ENCODE measurements at regions not wholly inside any gene's neighbourhood (a gene's known extent, or its start where the extent isn't known, plus 50 kb on each side); places are given as distances from the start of the nearest gene placed in this dataset.

DNA sequence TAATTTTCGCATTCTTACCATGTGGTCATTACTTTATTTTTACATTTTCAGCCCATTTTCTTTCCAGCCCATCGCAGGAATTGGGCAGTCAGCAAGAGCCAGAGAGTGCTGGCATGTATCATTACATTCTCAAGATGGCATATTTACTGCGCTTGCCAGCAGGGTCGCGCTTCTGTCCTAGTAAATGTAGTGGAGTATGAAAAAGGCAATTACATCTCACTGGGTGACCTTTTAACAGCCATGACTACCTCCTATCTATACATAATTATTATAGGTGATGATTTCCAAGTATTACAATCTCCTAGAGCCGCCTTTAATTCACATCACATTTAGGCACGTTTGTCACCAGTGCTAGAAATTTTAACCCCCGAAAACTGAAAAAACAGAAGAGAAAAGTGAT is 433.7 kb upstream of the MGMT start:
- TF ChIP-seq GATA2 (IDR thresholded peaks at IDR 0.05; ENCODE audit: insufficient read depth, insufficient read length, low read depth, low read length): no peak
- TF ChIP-seq, protein P1, sequence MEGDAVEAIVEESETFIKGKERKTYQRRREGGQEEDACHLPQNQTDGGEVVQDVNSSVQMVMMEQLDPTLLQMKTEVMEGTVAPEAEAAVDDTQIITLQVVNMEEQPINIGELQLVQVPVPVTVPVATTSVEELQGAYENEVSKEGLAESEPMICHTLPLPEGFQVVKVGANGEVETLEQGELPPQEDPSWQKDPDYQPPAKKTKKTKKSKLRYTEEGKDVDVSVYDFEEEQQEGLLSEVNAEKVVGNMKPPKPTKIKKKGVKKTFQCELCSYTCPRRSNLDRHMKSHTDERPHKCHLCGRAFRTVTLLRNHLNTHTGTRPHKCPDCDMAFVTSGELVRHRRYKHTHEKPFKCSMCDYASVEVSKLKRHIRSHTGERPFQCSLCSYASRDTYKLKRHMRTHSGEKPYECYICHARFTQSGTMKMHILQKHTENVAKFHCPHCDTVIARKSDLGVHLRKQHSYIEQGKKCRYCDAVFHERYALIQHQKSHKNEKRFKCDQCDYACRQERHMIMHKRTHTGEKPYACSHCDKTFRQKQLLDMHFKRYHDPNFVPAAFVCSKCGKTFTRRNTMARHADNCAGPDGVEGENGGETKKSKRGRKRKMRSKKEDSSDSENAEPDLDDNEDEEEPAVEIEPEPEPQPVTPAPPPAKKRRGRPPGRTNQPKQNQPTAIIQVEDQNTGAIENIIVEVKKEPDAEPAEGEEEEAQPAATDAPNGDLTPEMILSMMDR (IDR thresholded peaks at IDR 0.05; ENCODE audit: extremely low read depth in 1 of 2, insufficient read depth in 1 of 2, low read depth in 1 of 2, low read length in 2 of 2): no peak
- no peak for TF ChIP-seq POLR2AphosphoS5 (IDR thresholded peaks at IDR 0.05; ENCODE audit: insufficient read depth, low read depth, low read length)
